GM23248 (cell line): ENCODE measurements at regions not wholly inside any gene's neighbourhood (a gene's known extent, or its start where the extent isn't known, plus 50 kb on each side); places are given as distances from the start of the nearest gene placed in this dataset.

Experiments used
- DNase-seq: peaks from one replicate; pipeline ENCODE4 v3.0.0-alpha.2; 2015
- H2AFZ ChIP-seq: fragments of 200-600 bp; sonication (generic); 2 replicates; pipeline ENCODE4 v1.6.1; 2016; ENCODE audit warnings: antibody characterized with exemption
- H3F3A ChIP-seq: fragments of 200-600 bp; sonication (generic); 2 replicates; pipeline ENCODE4 v1.6.1; 2016; ENCODE audit warnings: mild to moderate bottlenecking, antibody characterized with exemption, mixed run types; ENCODE audit not compliant: insufficient read depth
- H3K27ac ChIP-seq: fragments of 200-600 bp; sonication (generic); 2 replicates; pipeline ENCODE4 v1.5.1; 2016; ENCODE audit warnings: mild to moderate bottlenecking
- H3K27me3 ChIP-seq: fragments of 200-600 bp; sonication (generic); replicated peaks from 2 replicates; pipeline ENCODE4 v1.6.1; 2016; ENCODE audit warnings: mild to moderate bottlenecking; ENCODE audit not compliant: insufficient read depth
- H3K36me3 ChIP-seq: fragments of 200-600 bp; sonication (generic); 2 replicates; pipeline ENCODE4 v1.6.1; 2016; ENCODE audit warnings: low read depth, mild to moderate bottlenecking
- H3K4me1 ChIP-seq: fragments of 200-600 bp; sonication (generic); 2 replicates; pipeline ENCODE4 v1.6.1; 2016; ENCODE audit warnings: mild to moderate bottlenecking; ENCODE audit not compliant: insufficient read depth
- H3K4me2 ChIP-seq: fragments of 200-600 bp; sonication (generic); one replicate; pipeline ENCODE4 v1.6.1; 2016; ENCODE audit warnings: mild to moderate bottlenecking; ENCODE audit not compliant: unreplicated experiment
- H3K4me3 ChIP-seq: fragments of 200-600 bp; sonication (generic); 2 replicates; pipeline ENCODE4 v1.5.1; 2016; ENCODE audit warnings: mild to moderate bottlenecking
- H3K79me2 ChIP-seq: fragments of 200-600 bp; sonication (generic); 2 replicates; pipeline ENCODE4 v1.6.1; 2016; ENCODE audit warnings: mild to moderate bottlenecking; ENCODE audit not compliant: insufficient read depth
- H3K9ac ChIP-seq: fragments of 200-600 bp; sonication (generic); 2 replicates; pipeline ENCODE4 v1.6.1; 2016; ENCODE audit warnings: mild to moderate bottlenecking
- H3K9me2 ChIP-seq: fragments of 200-600 bp; sonication (generic); 2 replicates; pipeline ENCODE4 v1.6.1; 2016; ENCODE audit warnings: mixed run types, mild to moderate bottlenecking, moderate library complexity; ENCODE audit not compliant: insufficient read depth
- H3K9me3 ChIP-seq: fragments of 200-600 bp; sonication (generic); one replicate; pipeline ENCODE4 v1.6.1; 2017; ENCODE audit warnings: low read depth
- H4K20me1 ChIP-seq: fragments of 200-600 bp; sonication (generic); 2 replicates; pipeline ENCODE4 v1.6.0; 2016; ENCODE audit not compliant: insufficient read depth
- EZH2 ChIP-seq: fragments of 200-600 bp; sonication (generic); IDR thresholded peaks from 2 replicates; pipeline ENCODE4 v1.6.1; 2018; ENCODE audit warnings: antibody characterized with exemption, mild to moderate bottlenecking; ENCODE audit not compliant: insufficient read depth, poor library complexity, severe bottlenecking
- EZH2phosphoT487 ChIP-seq: fragments of 200-600 bp; sonication (generic); IDR thresholded peaks from 2 replicates; pipeline ENCODE4 v1.6.1; 2018; ENCODE audit warnings: antibody characterized with exemption, moderate library complexity, mild to moderate bottlenecking, low read depth; ENCODE audit not compliant: insufficient read depth
- WGBS, 2 experiments: methylation state at CpG; one replicate each; pipeline ENCODE4 v1.1.6; 2015 to 2017; ENCODE audit warnings: low lambda C conversion rate in 2 of 2, low coverage in 1 of 2; ENCODE audit errors: missing lambda C conversion rate in 2 of 2; 5-methylcytosine and 5-hydroxymethylcytosine counted together
- in situ Hi-C: fragments of 300-500 bp; cut with MboI; formaldehyde crosslinking; loops from 2 replicates; pipeline ENCODE4 v1.15.0; 2020

DNA sequence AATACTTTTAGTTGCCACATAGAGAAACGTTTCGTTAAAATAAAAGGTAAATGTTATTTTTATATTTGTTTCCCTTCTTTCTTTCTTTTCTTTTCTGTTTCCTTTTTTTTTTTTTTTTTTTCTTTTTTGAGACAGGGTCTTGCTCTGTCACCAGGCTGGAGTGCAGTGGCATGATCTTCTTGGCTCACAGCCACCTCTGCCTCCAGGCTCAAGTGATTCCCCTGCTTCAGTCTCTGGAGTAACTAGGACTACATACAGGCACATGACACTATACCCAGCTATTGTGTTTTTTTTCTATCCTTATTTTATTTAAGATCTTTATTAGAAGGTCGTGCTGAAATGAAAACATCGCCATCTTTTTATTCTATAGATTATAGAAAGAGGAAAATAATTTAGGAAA, 661.8 kb upstream of the MBL2 start:
- no peak for DNase-seq
- Histone ChIP-seq H3K4me2 (no peak overlapping the region), H3F3A (no peaks in the 10 kb centered on the region), H4K20me1 (no peaks in the 10 kb centered on the region), H3K9ac (no peak overlapping the region), H2AFZ (no peak overlapping the region), H3K36me3 (no peaks in the 10 kb centered on the region), H3K79me2 (no peaks in the 10 kb centered on the region), H3K9me2 (no peaks in the 10 kb centered on the region), H3K4me1 (no peaks in the 10 kb centered on the region), H3K27me3 (no peaks in the 10 kb centered on the region), H3K9me3 (no peaks in the 10 kb centered on the region), H3K4me3 (no peak overlapping the region), H3K27ac (no peak overlapping the region)
- WGBS, 2 experiments = 19 to 29% methylated on average over 4 of the region's 4 CpGs
- no peak for TF ChIP-seq EZH2phosphoT487
- TF ChIP-seq EZH2 = no peak
- in situ Hi-C loops = no loop called here

- H2AFZ ChIP-seq = no peak overlapping the region
- H3K27ac ChIP-seq = no peak overlapping the region
- in situ Hi-C loops = no loop called here
- no peak overlapping the region for H3K4me2 ChIP-seq
- no peaks in the 10 kb centered on the region for H3K4me1 ChIP-seq
- no peaks in the 10 kb centered on the region for H3K79me2 ChIP-seq
- 13 to 28% methylated on average over 2 of the region's 2 CpGs for WGBS, 2 experiments
- H3K9me2 ChIP-seq = no peaks in the 10 kb centered on the region
- H3F3A ChIP-seq = no peaks in the 10 kb centered on the region
- H3K27me3 ChIP-seq = no peaks in the 10 kb centered on the region
- H3K9me3 ChIP-seq = no peaks in the 10 kb centered on the region
- H4K20me1 ChIP-seq = no peaks in the 10 kb centered on the region
- H3K36me3 ChIP-seq = no peaks in the 10 kb centered on the region
- DNase-seq = no peak
- no peak overlapping the region for H3K4me3 ChIP-seq
- H3K9ac ChIP-seq = no peak overlapping the region
- no peak for TF ChIP-seq EZH2
- no peak for TF ChIP-seq EZH2phosphoT487
Measured at GRCh38 chr10:53432035-53432434, 659.5 kb upstream of the MBL2 start.

- H3K9me3 ChIP-seq = no peaks in the 10 kb centered on the region
- no peak overlapping the region for H3K9ac ChIP-seq
- H3K9me2 ChIP-seq = no peaks in the 10 kb centered on the region
- 12 to 14% methylated on average over 4 of the region's 4 CpGs for WGBS, 2 experiments
- no peak overlapping the region for H3K4me2 ChIP-seq
- in situ Hi-C loops = no loop called here
- H4K20me1 ChIP-seq = no peaks in the 10 kb centered on the region
- H3K79me2 ChIP-seq = no peaks in the 10 kb centered on the region
- TF ChIP-seq EZH2 = no peak
- no peak for TF ChIP-seq EZH2phosphoT487
- no peaks in the 10 kb centered on the region for H3K36me3 ChIP-seq
- H3K27me3 ChIP-seq = no peaks in the 10 kb centered on the region
- no peaks in the 10 kb centered on the region for H3F3A ChIP-seq
- DNase-seq = no peak
- no peak overlapping the region for H2AFZ ChIP-seq
- no peaks in the 10 kb centered on the region for H3K4me1 ChIP-seq
- no peak overlapping the region for H3K4me3 ChIP-seq
- H3K27ac ChIP-seq = no peak overlapping the region
Measured at GRCh38 chr10:53430974-53431373, 658.4 kb upstream of the MBL2 start.

DNA sequence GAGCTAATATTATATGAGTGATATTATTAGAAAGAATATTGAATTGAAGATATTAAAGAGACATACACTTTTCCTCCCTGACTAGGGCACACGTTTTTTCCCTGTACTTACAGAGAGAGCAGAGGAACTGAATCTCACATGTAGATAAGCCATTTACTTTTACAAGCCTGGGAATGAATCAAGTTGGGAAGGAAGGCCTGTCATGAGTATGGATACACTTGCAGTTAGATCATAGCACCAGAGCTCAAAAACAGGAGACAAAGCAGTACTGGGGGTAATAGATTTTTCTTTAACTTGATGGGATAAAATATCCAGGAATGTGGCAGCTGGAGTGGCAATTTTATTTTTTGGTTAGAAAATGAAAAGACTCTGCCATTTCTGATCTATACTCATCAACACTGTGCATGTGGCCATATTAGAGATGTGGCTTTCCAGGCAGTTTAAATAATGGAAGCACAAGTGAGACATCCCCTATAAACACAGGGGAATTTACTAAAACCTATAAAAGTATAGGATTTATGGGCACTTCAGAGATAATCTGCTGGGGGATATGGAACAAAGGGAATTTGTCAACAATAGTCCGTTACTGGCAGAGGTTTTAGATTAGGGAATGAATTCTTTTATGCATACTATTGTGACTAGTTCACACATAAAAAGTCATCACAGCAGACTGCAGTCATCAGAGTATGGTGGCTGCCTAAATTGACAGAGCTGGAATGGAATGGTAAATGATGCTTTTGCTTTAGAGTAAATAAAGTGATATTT, 657.7 kb upstream of the MBL2 start:
- no peak overlapping the region for H3K27ac ChIP-seq
- H3F3A ChIP-seq = no peaks in the 10 kb centered on the region
- H3K79me2 ChIP-seq = no peaks in the 10 kb centered on the region
- TF ChIP-seq EZH2 (no peak), EZH2phosphoT487 (no peak)
- H3K9me2 ChIP-seq = no peaks in the 10 kb centered on the region
- no peaks in the 10 kb centered on the region for H3K4me1 ChIP-seq
- H3K9me3 ChIP-seq = no peaks in the 10 kb centered on the region
- H2AFZ ChIP-seq = no peak overlapping the region
- WGBS, 2 experiments = 1 to 2% methylated on average over 2 of the region's 2 CpGs
- no peaks in the 10 kb centered on the region for H4K20me1 ChIP-seq
- H3K9ac ChIP-seq = no peak overlapping the region
- H3K4me3 ChIP-seq = no peak overlapping the region
- no peaks in the 10 kb centered on the region for H3K27me3 ChIP-seq
- no peak overlapping the region for H3K4me2 ChIP-seq
- DNase-seq = no peak
- H3K36me3 ChIP-seq = no peaks in the 10 kb centered on the region
- in situ Hi-C loops = no loop called here
